NCI-H1048 (cell line): ENCODE measurements at regions not wholly inside any gene's neighbourhood (a gene's known extent, or its start where the extent isn't known, plus 50 kb on each side); places are given as distances from the start of the nearest gene placed in this dataset.
"Not testable (repeated sequence)": the region's sequence is repeated elsewhere in the genome, so short reads cannot be mapped to it uniquely, and the experiment has no call there.

Experiments
- DNase-seq: peaks from one replicate; lab custom pipeline; 2025; lab: John Stamatoyannopoulos, UW

- DNase-seq = not testable (repeated sequence)
These were observed 118.8 kb upstream of the PRICKLE1 start for GRCh38 chr12:42708374-42708773.

- DNase-seq = no peak
These were observed 118.0 kb upstream of the PRICKLE1 start for GRCh38 chr12:42707312-42708226.

- no peak for DNase-seq
These were observed 116.8 kb upstream of the PRICKLE1 start for GRCh38 chr12:42706321-42706720.

GRCh38 chr12:42705863-42706262, 116.3 kb upstream of the PRICKLE1 start:
- no peak for DNase-seq

- DNase-seq = no peak
These were observed 115.4 kb upstream of the PRICKLE1 start for GRCh38 chr12:42704810-42705401.

GRCh38 chr12:42704340-42704739, 114.8 kb upstream of the PRICKLE1 start:
- DNase-seq = no peak

GRCh38 chr12:42701084-42701483, 111.5 kb upstream of the PRICKLE1 start:
- DNase-seq = no peak

- no peak for DNase-seq
These were observed 108.7 kb upstream of the PRICKLE1 start for GRCh38 chr12:42698213-42698612.

GRCh38 chr12:42696406-42697149, 107.0 kb upstream of the PRICKLE1 start:
- DNase-seq = no peak

GRCh38 chr12:42695490-42695995, 106.0 kb upstream of the PRICKLE1 start:
- no peak for DNase-seq

GRCh38 chr12:42692749-42693148, 103.2 kb upstream of the PRICKLE1 start:
- no peak for DNase-seq

- DNase-seq = no peak
These were observed 102.5 kb upstream of the PRICKLE1 start for GRCh38 chr12:42691991-42692557.

- DNase-seq = no peak
These were observed 100.7 kb upstream of the PRICKLE1 start for GRCh38 chr12:42690264-42690663.

- no peak for DNase-seq
These were observed 100.2 kb upstream of the PRICKLE1 start for GRCh38 chr12:42689699-42690098.

- no peak for DNase-seq
These were observed 97.1 kb upstream of the PRICKLE1 start for GRCh38 chr12:42686514-42687172.

GRCh38 chr12:42684802-42685071, 95.2 kb upstream of the PRICKLE1 start:
- no peak for DNase-seq

- DNase-seq = no peak
These were observed 94.6 kb upstream of the PRICKLE1 start for GRCh38 chr12:42683933-42684801.

GRCh38 chr12:42683266-42683665, 93.7 kb upstream of the PRICKLE1 start:
- no peak for DNase-seq

- no peak for DNase-seq
These were observed 89.9 kb upstream of the PRICKLE1 start for GRCh38 chr12:42679466-42679865.

- no peak for DNase-seq
These were observed 87.9 kb upstream of the PRICKLE1 start for GRCh38 chr12:42677461-42677860.

GRCh38 chr12:42673535-42673934, 84.0 kb upstream of the PRICKLE1 start:
- no peak for DNase-seq
